Astrocyte (in vitro differentiated cells and primary cell): ENCODE measurements at regions not wholly inside any gene's neighbourhood (a gene's known extent, or its start where the extent isn't known, plus 50 kb on each side); places are given as distances from the start of the nearest gene placed in this dataset.

ENCODE experiments used
- CTCF ChIP-seq: IDR thresholded peaks from 2 replicates; pipeline ENCODE4 v1.5.1; 2011; ENCODE audit warnings: low read depth, mild to moderate bottlenecking, inconsistent platforms, low read length, moderate library complexity; ENCODE audit not compliant: insufficient read depth
- EZH2 ChIP-seq: IDR thresholded peaks from 2 replicates; pipeline ENCODE4 v1.6.1; 2012; ENCODE audit warnings: mild to moderate bottlenecking, low read length, inconsistent platforms; ENCODE audit not compliant: insufficient read depth

DNA sequence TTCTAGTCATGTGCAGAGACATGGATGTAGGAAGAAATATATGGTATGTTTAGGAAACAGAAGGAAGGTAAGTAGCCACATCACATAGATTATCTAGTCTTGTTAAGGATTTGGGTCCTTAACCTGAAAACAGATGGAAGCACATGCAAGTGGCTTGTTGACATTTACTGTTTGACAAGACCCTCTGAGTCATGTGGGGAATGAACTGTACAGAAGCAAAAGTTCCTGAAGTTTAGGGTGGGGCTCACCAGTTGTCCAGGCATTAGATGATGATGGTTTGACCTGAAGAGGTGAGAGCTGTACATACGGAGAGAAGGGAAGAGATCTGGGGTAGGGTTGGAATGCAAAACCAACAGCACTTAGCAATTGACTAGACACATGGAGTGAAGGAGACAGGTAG, 281.1 kb upstream of the GRIP1 start:
- TF ChIP-seq CTCF (no peak), EZH2 (no peak)
